ENCODE measurements at regions not wholly inside any gene's neighbourhood (a gene's known extent, or its start where the extent isn't known, plus 50 kb on each side); places are given as distances from the start of the nearest gene placed in this dataset.

GRCh38 chr5:73344835-73345234 is 103.7 kb downstream of the FOXD1 start:
- no peak for FAIRE-seq

DNA sequence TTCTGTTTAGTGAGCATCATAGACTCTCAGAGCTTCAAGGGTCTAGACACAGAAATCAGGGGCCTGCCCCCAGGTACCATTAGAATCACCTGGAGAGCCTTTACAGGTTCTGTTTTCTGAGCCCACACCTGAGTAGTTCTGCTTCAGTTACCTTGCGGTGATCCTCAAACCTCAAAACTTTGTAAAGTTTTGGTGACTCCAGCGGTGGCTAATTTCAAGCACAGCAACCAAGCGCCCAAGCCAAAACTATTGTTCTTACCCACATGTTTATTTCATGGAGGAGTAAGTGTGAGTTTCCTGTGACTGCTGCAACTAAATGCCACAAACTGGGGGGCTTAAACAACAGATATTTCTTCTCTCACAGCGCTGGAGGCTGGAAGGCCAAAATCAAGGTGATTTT is 108.9 kb downstream of the FOXD1 start:
- no peak for FAIRE-seq
- no peak for DNase-seq (ENCODE audit: low spot score in 2 of 2)

More at GRCh38 chr5:73344835-73345234, 103.7 kb downstream of the FOXD1 start:
- DNase-seq (ENCODE audit: low spot score in 2 of 2) = no peak

DNA sequence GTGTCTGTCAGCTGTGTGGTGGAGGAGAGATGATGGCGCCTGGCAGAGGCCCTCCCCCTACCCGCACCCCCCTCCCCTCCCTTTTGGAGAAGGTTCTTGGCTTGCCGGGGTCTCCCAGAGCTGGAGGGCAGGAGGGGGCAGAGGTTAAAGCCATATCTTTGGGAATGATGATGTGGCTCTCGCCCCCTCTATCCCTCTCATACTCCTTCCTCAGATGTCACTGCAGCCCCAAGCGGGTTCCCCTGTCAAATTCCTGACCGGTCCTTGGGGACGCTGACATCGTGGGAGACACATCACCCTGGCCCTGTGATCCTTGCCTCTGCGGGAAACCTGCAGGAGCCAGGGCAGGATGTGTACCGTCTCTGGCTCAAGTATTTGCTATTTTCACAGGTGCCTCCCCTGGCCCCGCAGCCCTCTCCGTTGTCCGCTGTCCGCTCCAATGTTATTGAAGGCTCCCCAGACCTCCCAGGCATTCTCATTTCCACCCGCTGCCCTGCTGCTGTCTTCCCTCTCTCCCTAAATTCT is 109.5 kb downstream of the FOXD1 start:
- DNase-seq (ENCODE audit: low spot score in 2 of 2) (no peak), FAIRE-seq (no peak)

- DNase-seq (ENCODE audit: low spot score in 2 of 2) (no peak), FAIRE-seq (no peak)
Measured at GRCh38 chr5:73338256-73339050, 110.1 kb downstream of the FOXD1 start.

DNA sequence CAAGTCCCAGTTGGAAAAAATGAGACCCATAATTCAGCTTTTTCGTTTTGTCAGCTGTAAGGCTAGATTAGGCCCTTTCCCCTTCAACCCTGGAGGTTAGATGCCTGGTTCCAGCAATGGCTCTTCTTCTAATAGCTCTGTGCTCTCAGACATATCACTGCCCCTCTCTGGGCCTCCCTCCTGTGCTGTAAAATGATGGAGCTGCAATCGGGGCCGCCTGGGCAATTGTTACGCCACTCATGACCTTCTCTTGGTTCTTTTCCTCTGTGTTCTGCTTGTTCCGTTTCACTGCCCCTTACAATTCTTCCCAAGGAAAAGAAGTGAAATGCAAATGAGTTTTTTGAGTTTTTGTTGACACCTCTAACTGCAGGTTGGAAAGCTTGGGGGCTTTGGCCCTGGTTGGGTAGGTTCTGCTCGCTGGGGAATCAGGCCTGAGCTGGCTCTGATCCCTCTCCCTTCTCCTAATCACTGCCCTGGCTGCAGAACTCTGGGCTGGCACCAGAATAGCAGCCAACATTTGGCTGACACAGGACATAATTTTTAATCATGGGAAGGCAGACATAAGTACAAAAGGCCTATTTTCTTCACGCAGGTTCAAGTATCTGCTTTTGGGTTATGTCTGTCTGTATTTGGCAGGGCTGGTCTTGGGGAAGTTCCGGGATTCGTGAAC is 110.9 kb downstream of the FOXD1 start:
- DNase-seq (ENCODE audit: low spot score in 2 of 2) = no peak
- no peak for FAIRE-seq

DNA sequence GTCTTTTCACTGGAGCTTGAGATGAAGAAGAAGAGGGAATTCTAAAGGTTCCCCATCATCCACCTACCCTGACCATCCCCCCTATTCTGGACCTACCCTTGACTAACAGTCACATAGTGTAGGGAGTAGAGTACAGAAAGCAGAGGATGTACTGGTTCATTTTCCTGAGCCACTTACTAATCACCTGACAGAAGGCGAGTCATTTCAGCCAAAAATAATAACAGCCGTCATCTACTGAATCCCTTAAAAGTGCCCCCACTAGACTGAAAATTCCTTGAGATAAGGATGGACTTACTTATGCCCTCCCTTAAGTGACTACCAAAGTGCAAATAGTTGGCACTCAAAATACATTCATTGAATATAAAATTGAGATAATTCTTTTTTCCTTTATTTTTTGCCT is 112.2 kb downstream of the FOXD1 start:
- no peak for DNase-seq (ENCODE audit: low spot score in 2 of 2)
- FAIRE-seq = no peak

DNA sequence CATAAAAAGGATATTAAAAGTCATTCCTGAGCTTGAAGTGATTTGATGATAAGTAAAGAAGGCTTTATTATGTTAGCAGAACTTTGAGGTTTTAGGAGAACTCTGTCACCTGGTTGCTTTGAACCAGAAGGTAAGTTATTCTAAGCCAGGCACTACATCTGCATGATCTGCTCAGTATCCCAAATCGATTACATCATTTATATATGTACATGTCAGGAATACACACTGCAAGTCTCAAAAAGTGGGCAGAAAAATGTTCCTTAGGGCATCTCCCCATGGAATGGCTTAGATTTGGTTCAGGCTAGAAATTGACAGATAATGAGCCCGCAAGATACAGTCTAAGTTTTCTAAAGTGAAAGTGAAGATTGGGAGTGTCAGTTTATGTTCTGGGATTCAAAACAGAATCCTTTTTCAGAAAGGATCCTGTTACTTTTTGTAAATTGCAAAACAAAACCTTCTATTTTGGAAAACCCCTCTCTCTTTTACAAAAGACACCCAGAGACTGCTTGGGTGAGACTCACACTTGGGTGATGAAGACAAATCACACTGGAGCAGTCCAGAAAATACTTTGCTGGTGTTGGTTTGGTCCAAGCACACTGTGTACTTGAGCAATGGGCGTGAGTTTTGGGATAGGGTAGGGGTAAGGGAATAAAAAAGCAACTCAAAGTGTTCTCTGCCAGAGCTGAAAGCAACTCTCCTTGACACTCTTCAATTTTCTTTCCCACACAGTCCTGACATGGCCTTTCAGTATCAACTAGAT is 114.5 kb downstream of the FOXD1 start:
- no peak for FAIRE-seq

DNA sequence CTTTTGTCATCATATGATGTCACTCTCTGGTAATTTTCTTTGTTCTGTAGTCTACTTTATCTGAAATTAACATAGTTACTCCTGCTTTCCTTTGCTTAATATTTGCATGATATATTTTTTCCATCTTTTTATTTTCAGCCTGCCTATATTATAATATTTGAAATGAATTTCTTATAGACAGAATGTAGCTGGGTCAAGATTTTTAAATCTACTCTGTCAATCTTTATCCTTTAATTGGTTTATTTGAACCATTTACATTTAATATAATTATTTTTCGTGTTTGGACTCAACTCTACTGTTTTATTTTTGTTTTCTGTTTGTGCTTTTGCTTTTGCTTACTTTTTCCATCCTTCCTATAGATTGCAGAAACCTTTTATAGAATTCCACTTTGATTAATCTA is 118.0 kb downstream of the FOXD1 start:
- FAIRE-seq = no peak
- no peak for DNase-seq (ENCODE audit: low spot score in 2 of 2)

More for the DNA sequence above, 114.5 kb downstream of the FOXD1 start:
- DNase-seq (ENCODE audit: low spot score in 2 of 2) = no peak

- DNase-seq (ENCODE audit: low spot score in 2 of 2) = no peak
- FAIRE-seq = no peak
Measured at GRCh38 chr5:73328640-73329039, 119.9 kb downstream of the FOXD1 start.

- no peak for DNase-seq (ENCODE audit: low spot score in 2 of 2)
- FAIRE-seq = no peak
Measured at GRCh38 chr5:73327908-73328455, 120.6 kb downstream of the FOXD1 start.

GRCh38 chr5:73325546-73325945 is 123.0 kb downstream of the FOXD1 start:
- no peak for FAIRE-seq

DNA sequence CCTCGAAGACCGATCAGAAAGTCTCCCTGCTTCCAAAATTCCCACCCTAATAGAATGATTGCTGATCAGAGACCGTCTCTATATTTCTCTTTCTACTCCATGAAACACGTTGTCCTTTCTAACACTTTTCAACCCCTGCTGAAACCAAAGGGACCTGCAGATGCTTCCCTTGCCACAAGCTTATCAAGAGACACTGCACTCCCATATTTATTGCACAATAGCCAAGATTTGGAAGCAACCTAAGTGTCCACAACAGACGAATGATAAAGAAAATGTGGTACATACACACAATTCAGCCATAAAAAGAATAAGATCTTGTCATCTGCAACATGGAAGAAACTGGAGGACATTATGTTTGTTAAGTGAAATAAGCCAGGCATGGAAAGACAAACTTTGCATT is 125.1 kb downstream of the FOXD1 start:
- FAIRE-seq = no peak
- no peak for DNase-seq (ENCODE audit: low spot score in 2 of 2)

More at GRCh38 chr5:73325546-73325945, 123.0 kb downstream of the FOXD1 start:
- no peak for DNase-seq (ENCODE audit: low spot score in 2 of 2)

GRCh38 chr5:73322437-73323076 is 126.0 kb downstream of the FOXD1 start:
- FAIRE-seq = no peak
- DNase-seq (ENCODE audit: low spot score in 2 of 2) = no peak

GRCh38 chr5:73321757-73322436 is 126.7 kb downstream of the FOXD1 start:
- FAIRE-seq = no peak
- no peak for DNase-seq (ENCODE audit: low spot score in 2 of 2)

DNA sequence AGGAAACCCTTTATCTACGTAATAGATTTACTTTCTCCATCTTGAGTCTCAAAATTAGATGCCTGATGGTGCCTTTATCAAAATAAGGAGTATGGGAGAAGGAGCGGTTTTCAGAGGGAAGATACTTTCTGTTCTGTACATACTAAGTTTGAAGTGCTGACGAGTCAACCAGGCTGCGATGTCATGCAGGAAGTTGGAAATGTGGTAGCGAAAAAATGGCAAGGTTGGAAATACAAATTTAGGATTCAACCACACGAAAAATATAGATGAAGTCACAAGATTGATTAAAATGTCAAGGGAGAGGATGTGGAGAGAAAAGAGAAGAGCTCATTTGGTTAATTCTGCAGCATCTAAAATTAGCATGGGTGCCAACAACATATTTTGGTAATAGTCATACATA is 129.5 kb downstream of the FOXD1 start:
- DNase-seq (ENCODE audit: low spot score in 2 of 2) = no peak

DNA sequence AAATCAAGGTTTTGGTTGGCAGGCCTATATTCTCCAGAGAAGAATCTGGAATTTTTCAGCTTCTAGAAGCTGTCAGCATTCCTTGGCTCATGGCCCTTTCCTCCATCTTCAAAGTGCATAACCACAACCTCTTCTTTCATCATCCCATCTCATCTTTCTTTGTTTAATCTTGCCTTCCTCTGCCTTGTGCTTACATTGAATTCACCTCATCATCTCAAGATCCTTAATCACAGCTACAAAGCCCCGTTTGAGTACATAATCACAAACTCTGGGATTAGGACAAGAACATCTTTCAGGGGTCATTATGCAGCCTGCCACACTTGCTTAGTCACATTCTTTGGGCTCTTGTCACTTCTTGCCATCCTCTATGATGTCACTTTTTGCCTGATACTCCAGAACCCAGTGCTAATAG is 130.3 kb downstream of the FOXD1 start:
- FAIRE-seq (no peak), DNase-seq (ENCODE audit: low spot score in 2 of 2) (no peak)

More for the DNA sequence above, 129.5 kb downstream of the FOXD1 start:
- no peak for FAIRE-seq

DNA sequence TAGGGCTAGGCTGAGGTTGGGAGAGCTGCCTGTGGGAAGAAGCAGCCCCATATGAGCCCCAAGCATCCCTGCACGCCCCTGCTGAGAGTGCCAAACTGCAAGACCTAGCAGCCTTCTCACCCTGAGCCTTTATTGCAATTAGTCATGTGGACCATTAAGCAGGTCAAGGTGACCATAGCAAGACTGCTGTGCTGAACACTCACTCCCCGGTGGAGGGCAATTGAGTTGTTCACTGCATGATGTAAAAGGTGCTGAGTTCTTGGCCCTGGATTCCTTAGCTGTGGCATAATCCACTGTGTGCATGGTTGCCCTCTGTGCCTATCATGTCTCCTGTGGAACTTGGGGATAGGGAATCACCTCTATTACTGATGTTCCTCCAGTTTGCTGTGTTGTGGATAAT is 131.1 kb downstream of the FOXD1 start:
- DNase-seq (ENCODE audit: low spot score in 2 of 2) = no peak
- no peak for FAIRE-seq

- no peak for DNase-seq (ENCODE audit: low spot score in 2 of 2)
- FAIRE-seq = no peak
Measured at GRCh38 chr5:73314395-73315257, 134.0 kb downstream of the FOXD1 start.

Data from frontal cortex (tissue), 3 donors.